Liver (tissue), 2 donors: ENCODE measurements at regions not wholly inside any gene's neighbourhood (a gene's known extent, or its start where the extent isn't known, plus 50 kb on each side); places are given as distances from the start of the nearest gene placed in this dataset.

ENCODE experiments used
- RAD21 ChIP-seq, 2 donors: IDR thresholded peaks; 2 replicates each; pipeline ENCODE4 v1.6.1; 2016; ENCODE audit warnings: antibody characterized with exemption in 2 of 2, mild to moderate bottlenecking in 2 of 2
- TAF1 ChIP-seq: conservative IDR thresholded peaks from 2 replicates; pipeline ENCODE4 v1.6.1; 2016; ENCODE audit warnings: antibody characterized with exemption, mild to moderate bottlenecking
- donor health status: healthy.

DNA sequence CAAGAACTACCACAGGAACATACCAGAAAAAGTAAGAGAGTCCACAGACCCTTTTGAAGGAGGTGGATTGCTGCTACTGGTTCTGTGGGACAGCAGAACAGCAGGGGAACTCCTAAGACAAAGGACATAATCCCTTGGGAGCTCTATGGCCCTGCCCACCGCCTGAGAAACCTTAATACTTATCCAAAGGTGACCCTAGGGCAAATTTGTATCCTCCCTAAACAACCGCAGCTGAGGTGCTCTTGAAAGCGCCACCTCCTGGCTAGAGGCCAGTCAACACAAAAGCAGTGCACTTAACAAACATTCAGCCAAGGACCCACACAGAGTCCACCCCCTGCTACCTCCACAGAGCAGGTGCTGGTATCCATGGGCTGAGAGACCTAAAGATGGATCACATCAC lies 136.8 kb downstream of the ADAM29 start:
- TF ChIP-seq RAD21 (IDR thresholded peaks at IDR 0.05) (no peak), TAF1 (no peak)
